ENCODE measurements at regions not wholly inside any gene's neighbourhood (a gene's known extent, or its start where the extent isn't known, plus 50 kb on each side); places are given as distances from the start of the nearest gene placed in this dataset.

DNA sequence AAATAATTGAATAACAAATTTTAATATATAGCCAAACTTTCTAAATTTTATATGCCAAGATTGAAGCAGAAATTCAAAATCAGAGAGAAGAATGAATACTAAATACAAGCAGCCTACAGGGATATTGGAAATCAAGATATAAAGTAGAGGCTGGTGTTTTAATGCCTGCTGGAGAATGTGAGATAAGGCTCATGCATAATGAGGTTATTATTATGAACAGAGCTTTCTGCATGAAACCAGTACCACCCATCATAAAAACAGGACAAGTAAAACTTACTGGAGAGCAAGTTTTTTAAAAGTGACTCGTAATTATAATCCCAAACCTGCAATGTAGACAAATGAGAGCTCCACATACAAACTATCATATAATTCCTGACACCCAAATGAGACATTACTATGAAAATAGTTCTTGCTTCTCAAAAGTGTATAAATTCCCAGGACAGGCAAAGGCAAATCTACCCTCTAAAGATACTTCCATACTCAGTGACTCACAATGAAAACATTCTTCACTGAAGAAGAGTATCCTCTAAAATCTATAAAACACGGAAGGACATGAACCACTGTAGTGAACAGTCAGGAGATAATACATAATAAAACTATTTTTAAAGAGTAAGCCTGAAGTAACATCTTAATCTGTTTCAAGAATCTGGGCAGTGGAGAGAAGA is 532.0 kb upstream of the GRAMD2B start:
- H3K4me1 ChIP-seq = no peaks in the 10 kb centered on the region
- ATAC-seq (no peak), FAIRE-seq (no peak), DNase-seq (ENCODE audit: low read depth in 1 of 2, low spot score in 1 of 2) (no peak)
- TF ChIP-seq POLR2AphosphoS2 (conservative IDR thresholded peaks at IDR 0.05; ENCODE audit: low read length) = no peak
- no peak for TF ChIP-seq MYC (IDR thresholded peaks at IDR 0.05; ENCODE audit: borderline replicate concordance, low read length)
- no peak for TF ChIP-seq NPAS2 (CRISPR knock-in tag; IDR thresholded peaks at IDR 0.05; ENCODE audit: borderline replicate concordance)
- TF ChIP-seq, protein P1, sequence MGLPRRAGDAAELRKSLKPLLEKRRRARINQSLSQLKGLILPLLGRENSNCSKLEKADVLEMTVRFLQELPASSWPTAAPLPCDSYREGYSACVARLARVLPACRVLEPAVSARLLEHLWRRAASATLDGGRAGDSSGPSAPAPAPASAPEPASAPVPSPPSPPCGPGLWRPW (IDR thresholded peaks at IDR 0.05) = no peak
- TF ChIP-seq TFCP2L1 (CRISPR knock-in tag; IDR thresholded peaks at IDR 0.05) = no peak
- no peak for TF ChIP-seq CHD2 (IDR thresholded peaks at IDR 0.05; ENCODE audit: low read length, partially characterized antibody)
- no peak for TF ChIP-seq POLR2A (IDR thresholded peaks at IDR 0.05; ENCODE audit: low read length)
- no peak overlapping the region for H3K27ac ChIP-seq
- 7% methylated on average over 2 of the region's 2 CpGs for WGBS (ENCODE audit: missing lambda C conversion rate)
- H3K9me3 ChIP-seq = no peaks in the 10 kb centered on the region
- ChIA-PET CTCF (no interaction called here), POLR2A (no interaction called here)
- H3K4me3 ChIP-seq = no peak overlapping the region
- H3K4me2 ChIP-seq = no peak overlapping the region

DNA sequence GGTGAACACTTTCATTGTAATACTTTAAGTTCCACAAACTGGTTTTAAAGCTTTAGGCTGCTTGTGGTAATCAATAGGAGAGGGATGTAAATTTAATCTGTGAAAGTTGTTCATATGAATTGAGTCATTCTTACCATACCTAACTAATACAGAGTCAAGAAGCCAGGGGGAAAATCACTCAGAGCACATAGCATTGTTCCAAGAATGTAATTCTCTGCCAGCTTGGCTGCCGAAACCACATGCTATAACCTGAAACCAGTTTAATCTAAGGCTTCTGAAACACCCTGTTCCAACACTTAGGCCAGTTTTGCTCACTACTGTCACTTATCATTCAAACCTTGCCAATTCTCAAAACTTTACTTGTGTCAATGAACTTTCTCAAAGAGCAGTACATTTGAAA is 528.8 kb upstream of the GRAMD2B start:
- H3K4me2 ChIP-seq = no peak overlapping the region
- FAIRE-seq = no peak
- ChIA-PET CTCF (no interaction called here), POLR2A (no interaction called here)
- H3K9me3 ChIP-seq = no peaks in the 10 kb centered on the region
- TF ChIP-seq ZC3H11A (IDR thresholded peaks at IDR 0.05) (no peak), EP300 (IDR thresholded peaks at IDR 0.05) (no peak), CBX8 (IDR thresholded peaks at IDR 0.05) (no peak), RFX5 (IDR thresholded peaks at IDR 0.05) (no peak), CBX2 (IDR thresholded peaks at IDR 0.05; ENCODE audit: borderline replicate concordance, low read depth) (no peak), KDM1A (IDR thresholded peaks at IDR 0.05; ENCODE audit: low read depth) (no peak), NR3C1 (IDR thresholded peaks at IDR 0.05) (no peak), EHMT2 (IDR thresholded peaks at IDR 0.05; ENCODE audit: low read depth) (no peak), ZFP36 (IDR thresholded peaks at IDR 0.05; ENCODE audit: borderline replicate concordance, partially characterized antibody) (no peak), MYC (IDR thresholded peaks at IDR 0.05; ENCODE audit: borderline replicate concordance, low read length) (no peak), CHD2 (IDR thresholded peaks at IDR 0.05; ENCODE audit: low read length, partially characterized antibody) (no peak), SMC3 (IDR thresholded peaks at IDR 0.05) (no peak), NPAS2 (CRISPR knock-in tag; IDR thresholded peaks at IDR 0.05; ENCODE audit: borderline replicate concordance) (no peak)
- TF ChIP-seq, protein P2, sequence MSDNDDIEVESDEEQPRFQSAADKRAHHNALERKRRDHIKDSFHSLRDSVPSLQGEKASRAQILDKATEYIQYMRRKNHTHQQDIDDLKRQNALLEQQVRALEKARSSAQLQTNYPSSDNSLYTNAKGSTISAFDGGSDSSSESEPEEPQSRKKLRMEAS (IDR thresholded peaks at IDR 0.05) = no peak
- TF ChIP-seq, protein P3, sequence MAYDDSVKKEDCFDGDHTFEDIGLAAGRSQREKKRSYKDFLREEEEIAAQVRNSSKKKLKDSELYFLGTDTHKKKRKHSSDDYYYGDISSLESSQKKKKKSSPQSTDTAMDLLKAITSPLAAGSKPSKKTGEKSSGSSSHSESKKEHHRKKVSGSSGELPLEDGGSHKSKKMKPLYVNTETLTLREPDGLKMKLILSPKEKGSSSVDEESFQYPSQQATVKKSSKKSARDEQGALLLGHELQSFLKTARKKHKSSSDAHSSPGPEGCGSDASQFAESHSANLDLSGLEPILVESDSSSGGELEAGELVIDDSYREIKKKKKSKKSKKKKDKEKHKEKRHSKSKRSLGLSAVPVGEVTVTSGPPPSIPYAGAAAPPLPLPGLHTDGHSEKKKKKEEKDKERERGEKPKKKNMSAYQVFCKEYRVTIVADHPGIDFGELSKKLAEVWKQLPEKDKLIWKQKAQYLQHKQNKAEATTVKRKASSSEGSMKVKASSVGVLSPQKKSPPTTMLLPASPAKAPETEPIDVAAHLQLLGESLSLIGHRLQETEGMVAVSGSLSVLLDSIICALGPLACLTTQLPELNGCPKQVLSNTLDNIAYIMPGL (CRISPR knock-in tag; IDR thresholded peaks at IDR 0.05; ENCODE audit: borderline replicate concordance) = no peak
- TF ChIP-seq, protein P1 (IDR thresholded peaks at IDR 0.05) = no peak
- TF ChIP-seq, protein P4, sequence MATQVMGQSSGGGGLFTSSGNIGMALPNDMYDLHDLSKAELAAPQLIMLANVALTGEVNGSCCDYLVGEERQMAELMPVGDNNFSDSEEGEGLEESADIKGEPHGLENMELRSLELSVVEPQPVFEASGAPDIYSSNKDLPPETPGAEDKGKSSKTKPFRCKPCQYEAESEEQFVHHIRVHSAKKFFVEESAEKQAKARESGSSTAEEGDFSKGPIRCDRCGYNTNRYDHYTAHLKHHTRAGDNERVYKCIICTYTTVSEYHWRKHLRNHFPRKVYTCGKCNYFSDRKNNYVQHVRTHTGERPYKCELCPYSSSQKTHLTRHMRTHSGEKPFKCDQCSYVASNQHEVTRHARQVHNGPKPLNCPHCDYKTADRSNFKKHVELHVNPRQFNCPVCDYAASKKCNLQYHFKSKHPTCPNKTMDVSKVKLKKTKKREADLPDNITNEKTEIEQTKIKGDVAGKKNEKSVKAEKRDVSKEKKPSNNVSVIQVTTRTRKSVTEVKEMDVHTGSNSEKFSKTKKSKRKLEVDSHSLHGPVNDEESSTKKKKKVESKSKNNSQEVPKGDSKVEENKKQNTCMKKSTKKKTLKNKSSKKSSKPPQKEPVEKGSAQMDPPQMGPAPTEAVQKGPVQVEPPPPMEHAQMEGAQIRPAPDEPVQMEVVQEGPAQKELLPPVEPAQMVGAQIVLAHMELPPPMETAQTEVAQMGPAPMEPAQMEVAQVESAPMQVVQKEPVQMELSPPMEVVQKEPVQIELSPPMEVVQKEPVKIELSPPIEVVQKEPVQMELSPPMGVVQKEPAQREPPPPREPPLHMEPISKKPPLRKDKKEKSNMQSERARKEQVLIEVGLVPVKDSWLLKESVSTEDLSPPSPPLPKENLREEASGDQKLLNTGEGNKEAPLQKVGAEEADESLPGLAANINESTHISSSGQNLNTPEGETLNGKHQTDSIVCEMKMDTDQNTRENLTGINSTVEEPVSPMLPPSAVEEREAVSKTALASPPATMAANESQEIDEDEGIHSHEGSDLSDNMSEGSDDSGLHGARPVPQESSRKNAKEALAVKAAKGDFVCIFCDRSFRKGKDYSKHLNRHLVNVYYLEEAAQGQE (IDR thresholded peaks at IDR 0.05) = no peak
- TF ChIP-seq, protein P5, sequence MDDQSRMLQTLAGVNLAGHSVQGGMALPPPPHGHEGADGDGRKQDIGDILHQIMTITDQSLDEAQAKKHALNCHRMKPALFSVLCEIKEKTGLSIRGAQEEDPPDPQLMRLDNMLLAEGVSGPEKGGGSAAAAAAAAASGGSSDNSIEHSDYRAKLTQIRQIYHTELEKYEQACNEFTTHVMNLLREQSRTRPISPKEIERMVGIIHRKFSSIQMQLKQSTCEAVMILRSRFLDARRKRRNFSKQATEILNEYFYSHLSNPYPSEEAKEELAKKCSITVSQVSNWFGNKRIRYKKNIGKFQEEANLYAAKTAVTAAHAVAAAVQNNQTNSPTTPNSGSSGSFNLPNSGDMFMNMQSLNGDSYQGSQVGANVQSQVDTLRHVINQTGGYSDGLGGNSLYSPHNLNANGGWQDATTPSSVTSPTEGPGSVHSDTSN (IDR thresholded peaks at IDR 0.05) = no peak
- no peak overlapping the region for H3K4me3 ChIP-seq
- no peak overlapping the region for H3K27ac ChIP-seq
- no peak for ATAC-seq
- DNase-seq (ENCODE audit: low read depth in 1 of 2, low spot score in 1 of 2) = no peak
- no peaks in the 10 kb centered on the region for H3K4me1 ChIP-seq
- 21% methylated on average over 1 of the region's 1 CpG for WGBS (ENCODE audit: missing lambda C conversion rate)
